Activated T-cell treated with anti-CD3 and anti-CD28 coated beads for 4 hours (primary cell): ENCODE measurements at regions not wholly inside any gene's neighbourhood (a gene's known extent, or its start where the extent isn't known, plus 50 kb on each side); places are given as distances from the start of the nearest gene placed in this dataset.

Source experiments
- DNase-seq: peaks from one replicate; pipeline ENCODE4 v3.0.0-alpha.2; 2020

GRCh38 chr1:221832151-221832550, 90.3 kb upstream of the DUSP10 start:
- no peak for DNase-seq

GRCh38 chr1:221829327-221830015, 87.6 kb upstream of the DUSP10 start:
- no peak for DNase-seq

- DNase-seq = no peak
These were observed 85.4 kb upstream of the DUSP10 start for GRCh38 chr1:221827307-221827642.

GRCh38 chr1:221824909-221825308, 83.0 kb upstream of the DUSP10 start:
- no peak for DNase-seq

GRCh38 chr1:221824025-221824424, 82.1 kb upstream of the DUSP10 start:
- DNase-seq = no peak

- no peak for DNase-seq
These were observed 81.7 kb upstream of the DUSP10 start for GRCh38 chr1:221823561-221823960.

GRCh38 chr1:221823149-221823548, 81.3 kb upstream of the DUSP10 start:
- no peak for DNase-seq

GRCh38 chr1:221822591-221822990, 80.7 kb upstream of the DUSP10 start:
- DNase-seq = no peak

- no peak for DNase-seq
These were observed 75.0 kb upstream of the DUSP10 start for GRCh38 chr1:221816899-221817298.

GRCh38 chr1:221815660-221816059, 73.8 kb upstream of the DUSP10 start:
- no peak for DNase-seq

- DNase-seq = no peak
These were observed 72.0 kb upstream of the DUSP10 start for GRCh38 chr1:221813887-221814286.

GRCh38 chr1:221812905-221813597, 71.2 kb upstream of the DUSP10 start:
- no peak for DNase-seq

- DNase-seq = no peak
These were observed 70.3 kb upstream of the DUSP10 start for GRCh38 chr1:221812088-221812752.

GRCh38 chr1:221810406-221810805, 68.5 kb upstream of the DUSP10 start:
- no peak for DNase-seq

- no peak for DNase-seq
These were observed 67.5 kb upstream of the DUSP10 start for GRCh38 chr1:221809091-221810029.

- DNase-seq = no peak
These were observed 65.1 kb upstream of the DUSP10 start for GRCh38 chr1:221806984-221807383.

- no peak for DNase-seq
These were observed 64.3 kb upstream of the DUSP10 start for GRCh38 chr1:221806236-221806635.

GRCh38 chr1:221805121-221805520, 63.2 kb upstream of the DUSP10 start:
- no peak for DNase-seq

GRCh38 chr1:221804303-221804702, 62.4 kb upstream of the DUSP10 start:
- no peak for DNase-seq

- no peak for DNase-seq
These were observed 60.1 kb upstream of the DUSP10 start for GRCh38 chr1:221801773-221802516.

GRCh38 chr1:221801251-221801661, 59.4 kb upstream of the DUSP10 start:
- no peak for DNase-seq

GRCh38 chr1:221800831-221801230, 58.9 kb upstream of the DUSP10 start:
- no peak for DNase-seq
